H9 (cell line): ENCODE measurements at regions not wholly inside any gene's neighbourhood (a gene's known extent, or its start where the extent isn't known, plus 50 kb on each side); places are given as distances from the start of the nearest gene placed in this dataset.

Experiments used
- DNase-seq: peaks from one replicate; pipeline ENCODE4 v3.0.0-alpha.2; 2017
- H2AFZ ChIP-seq: one replicate; pipeline ENCODE4 v1.6.1; 2013; ENCODE audit warnings: mild to moderate bottlenecking, low read length, control low read depth, moderate library complexity
- H2AK5ac ChIP-seq: 2 replicates; pipeline ENCODE4 v1.6.1; 2013; ENCODE audit warnings: low read length, control low read depth, mixed read lengths; ENCODE audit not compliant: insufficient read length
- H2BK120ac ChIP-seq: one replicate; pipeline ENCODE4 v1.6.1; 2013; ENCODE audit warnings: low read depth, mild to moderate bottlenecking, low read length, control low read depth, inconsistent platforms; ENCODE audit not compliant: poor library complexity, severe bottlenecking
- H2BK12ac ChIP-seq: 2 replicates; pipeline ENCODE4 v1.6.1; 2013; ENCODE audit warnings: low read length, control low read depth, mixed read lengths, low read depth; ENCODE audit not compliant: insufficient read length
- H2BK15ac ChIP-seq: 2 replicates; pipeline ENCODE4 v1.6.1; 2013; ENCODE audit warnings: low read depth, low read length, control low read depth
- H2BK20ac ChIP-seq: one replicate; pipeline ENCODE4 v1.6.1; 2013; ENCODE audit warnings: low read depth, mild to moderate bottlenecking, low read length, control low read depth, inconsistent platforms; ENCODE audit not compliant: poor library complexity, severe bottlenecking
- H2BK5ac ChIP-seq: 2 replicates; pipeline ENCODE4 v1.6.1; 2013; ENCODE audit warnings: low read length, control low read depth, mixed read lengths; ENCODE audit not compliant: insufficient read length
- H3K14ac ChIP-seq: 2 replicates; pipeline ENCODE4 v1.6.1; 2013; ENCODE audit warnings: low read length, control low read depth; ENCODE audit not compliant: insufficient read depth
- H3K18ac ChIP-seq: 2 replicates; pipeline ENCODE4 v1.6.1; 2013; ENCODE audit warnings: low read depth, mild to moderate bottlenecking, mixed read lengths, low read length, control low read depth; ENCODE audit not compliant: insufficient read length
- H3K23ac ChIP-seq: 2 replicates; pipeline ENCODE4 v1.6.1; 2013; ENCODE audit warnings: low read length, control low read depth, mixed read lengths, low read depth; ENCODE audit not compliant: insufficient read length
- H3K23me2 ChIP-seq: 2 replicates; pipeline ENCODE4 v1.6.1; 2013; ENCODE audit warnings: low read depth, mild to moderate bottlenecking, mixed read lengths, low read length, control low read depth; ENCODE audit not compliant: insufficient read length, poor library complexity, severe bottlenecking
- H3K27ac ChIP-seq: 2 replicates; pipeline ENCODE4 v1.5.1; 2013; ENCODE audit warnings: low read length, control low read depth, mixed read lengths, low read depth; ENCODE audit not compliant: insufficient read length
- H3K27me3 ChIP-seq: 2 replicates; pipeline ENCODE4 v1.6.1; 2013; ENCODE audit warnings: low read length, control low read depth, inconsistent platforms; ENCODE audit not compliant: insufficient read depth
- H3K4ac ChIP-seq: 2 replicates; pipeline ENCODE4 v1.6.1; 2013; ENCODE audit warnings: low read depth, mild to moderate bottlenecking, control low read depth, inconsistent platforms, low read length, moderate library complexity
- H3K4me1 ChIP-seq: 2 replicates; pipeline ENCODE4 v1.6.1; 2013; ENCODE audit warnings: low read length, control low read depth, inconsistent platforms; ENCODE audit not compliant: insufficient read depth
- H3K4me2 ChIP-seq: 2 replicates; pipeline ENCODE4 v1.6.1; 2013; ENCODE audit warnings: low read length, control low read depth, mixed read lengths; ENCODE audit not compliant: insufficient read length, insufficient read depth
- H3K56ac ChIP-seq: 2 replicates; pipeline ENCODE4 v1.6.1; 2013; ENCODE audit warnings: low read depth, mild to moderate bottlenecking, mixed read lengths, low read length, control low read depth; ENCODE audit not compliant: insufficient read length
- H3K79me1 ChIP-seq: 2 replicates; pipeline ENCODE4 v1.6.1; 2013; ENCODE audit warnings: low read depth, mild to moderate bottlenecking, moderate library complexity, low read length, control low read depth, inconsistent platforms; ENCODE audit not compliant: insufficient read depth, poor library complexity, severe bottlenecking
- H3K79me2 ChIP-seq: 2 replicates; pipeline ENCODE4 v1.6.1; 2013; ENCODE audit warnings: low read length, control low read depth, inconsistent platforms; ENCODE audit not compliant: insufficient read depth
- H3K9ac ChIP-seq: 2 replicates; pipeline ENCODE4 v1.6.1; 2013; ENCODE audit warnings: low read length, control low read depth, mixed read lengths; ENCODE audit not compliant: insufficient read length; ENCODE audit errors: extremely low read depth
- H3K9me3 ChIP-seq: one replicate; pipeline ENCODE4 v1.6.1; 2013; ENCODE audit warnings: low read depth, low read length, inconsistent platforms; ENCODE audit not compliant: control insufficient read depth
- H3T11ph ChIP-seq: one replicate; pipeline ENCODE4 v1.6.1; 2013; ENCODE audit warnings: mild to moderate bottlenecking, low read length, control low read depth, inconsistent platforms
- H4K20me1 ChIP-seq: one replicate; pipeline ENCODE4 v1.6.1; 2013; ENCODE audit not compliant: control insufficient read depth, insufficient read length, insufficient read depth
- H4K5ac ChIP-seq: 2 replicates; pipeline ENCODE4 v1.6.1; 2013; ENCODE audit warnings: low read depth, mild to moderate bottlenecking, mixed read lengths, low read length, control low read depth; ENCODE audit not compliant: insufficient read length
- H4K8ac ChIP-seq: replicated peaks from 2 replicates; pipeline ENCODE4 v1.6.1; 2013; ENCODE audit warnings: low read length, control low read depth, mixed read lengths, low read depth; ENCODE audit not compliant: insufficient read length
- H4K91ac ChIP-seq: 2 replicates; pipeline ENCODE4 v1.6.1; 2013; ENCODE audit warnings: low read depth, mild to moderate bottlenecking, moderate library complexity, mixed read lengths, low read length, control low read depth; ENCODE audit not compliant: insufficient read length
- H3K27ac Mint-ChIP-seq, 3 experiments: 2 replicates in 2 of 3; 3 replicates in 1 of 3; pipeline ENCODE4 v1.8.0; 2020 to 2021; ENCODE audit warnings: mixed read lengths in 3 of 3, mild to moderate bottlenecking in 1 of 3, moderate library complexity in 1 of 3
- H3K27me3 Mint-ChIP-seq: 2 replicates; pipeline ENCODE4 v1.8.0; 2021; ENCODE audit warnings: low read depth, mild to moderate bottlenecking, moderate library complexity, mixed read lengths
- H3K36me3 Mint-ChIP-seq, 3 experiments: 2 replicates in 2 of 3; 3 replicates in 1 of 3; pipeline ENCODE4 v1.8.0; 2020 to 2021; ENCODE audit warnings: low read depth in 3 of 3, mixed read lengths in 3 of 3; ENCODE audit not compliant: insufficient read depth in 1 of 3
- H3K4me1 Mint-ChIP-seq, 2 experiments: 2 replicates each; pipeline ENCODE4 v1.8.0; 2020; ENCODE audit warnings: mixed read lengths in 2 of 2
- H3K4me3 Mint-ChIP-seq, 2 experiments: 2 replicates in 1 of 2; 3 replicates in 1 of 2; pipeline ENCODE4 v1.8.0; 2020 to 2021; ENCODE audit warnings: mild to moderate bottlenecking in 2 of 2, mixed read lengths in 2 of 2, moderate library complexity in 1 of 2
- H3K9me3 Mint-ChIP-seq, 2 experiments: 2 replicates in 1 of 2; 3 replicates in 1 of 2; pipeline ENCODE4 v1.8.0; 2020; ENCODE audit warnings: mild to moderate bottlenecking in 2 of 2, mixed read lengths in 2 of 2, moderate library complexity in 1 of 2
- WGBS: extraction: QIAGEN DNeasy Blood & Tissue Kit; methylation state at CpG from one replicate; pipeline ENCODE4 v1.1.7; 2013; ENCODE audit warnings: missing lambda C conversion rate, low lambda C conversion rate, mixed read lengths; ENCODE audit not compliant: insufficient read length; ENCODE audit errors: extremely low coverage; 5-methylcytosine and 5-hydroxymethylcytosine counted together
- TF ChIP-seq, protein P1 (sequence below): fragments of 200-600 bp; sonication (generic); conservative IDR thresholded peaks from 3 replicates; pipeline ENCODE4 v1.8.0; 2021; ENCODE audit warnings: antibody characterized with exemption, mild to moderate bottlenecking

GRCh38 chr17:27379888-27380533 lies 76.2 kb upstream of the KSR1 start:
- no peaks in the 10 kb centered on the region for H3K9me3 ChIP-seq
- H3K23ac ChIP-seq: no peak overlapping the region
- peaks cover 7% of the 10 kb centered on the region for H3K27me3 Mint-ChIP-seq
- H3K4ac ChIP-seq: no peak overlapping the region
- no peak overlapping the region for H2AK5ac ChIP-seq
- no peak overlapping the region for H3K4me3 Mint-ChIP-seq
- H3K27ac Mint-ChIP-seq: no peak overlapping the region
- no peak overlapping the region for H3K9ac ChIP-seq
- no peak overlapping the region for H3K14ac ChIP-seq
- no peaks in the 10 kb centered on the region for H3K79me1 ChIP-seq
- H4K8ac ChIP-seq: no peak overlapping the region
- no peak overlapping the region for H2BK20ac ChIP-seq
- H3K79me2 ChIP-seq: no peaks in the 10 kb centered on the region
- H2BK15ac ChIP-seq: no peak overlapping the region
- H2BK120ac ChIP-seq: no peak overlapping the region
- no peaks in the 10 kb centered on the region for H4K20me1 ChIP-seq
- H3K4me1 Mint-ChIP-seq: peaks cover 7 to 9% of the 10 kb centered on the region in 2 experiments
- H3T11ph ChIP-seq: no peak overlapping the region
- H3K4me1 ChIP-seq: no peaks in the 10 kb centered on the region
- peaks cover 7 to 11% of the 10 kb centered on the region in 2 experiments; a peak in 4 of 5 replicates for H3K9me3 Mint-ChIP-seq
- peaks cover 0 to 2% (median 0%) of the 10 kb centered on the region in 3 experiments; a peak in 3 of 7 replicates for H3K36me3 Mint-ChIP-seq
- H3K23me2 ChIP-seq: no peaks in the 10 kb centered on the region
- H4K91ac ChIP-seq: no peak overlapping the region
- no peak overlapping the region for H3K4me2 ChIP-seq
- H4K5ac ChIP-seq: no peak overlapping the region
- no peak overlapping the region for H3K18ac ChIP-seq
- no peak overlapping the region for H2BK12ac ChIP-seq
- H3K27me3 ChIP-seq: no peaks in the 10 kb centered on the region
- no peak overlapping the region for H2AFZ ChIP-seq
- no peak for DNase-seq
- no peak overlapping the region for H3K56ac ChIP-seq
- H3K27ac ChIP-seq: no peak overlapping the region
- no CpG with 5 or more reads among the region's 21 CpGs for WGBS
- TF ChIP-seq, protein P1, sequence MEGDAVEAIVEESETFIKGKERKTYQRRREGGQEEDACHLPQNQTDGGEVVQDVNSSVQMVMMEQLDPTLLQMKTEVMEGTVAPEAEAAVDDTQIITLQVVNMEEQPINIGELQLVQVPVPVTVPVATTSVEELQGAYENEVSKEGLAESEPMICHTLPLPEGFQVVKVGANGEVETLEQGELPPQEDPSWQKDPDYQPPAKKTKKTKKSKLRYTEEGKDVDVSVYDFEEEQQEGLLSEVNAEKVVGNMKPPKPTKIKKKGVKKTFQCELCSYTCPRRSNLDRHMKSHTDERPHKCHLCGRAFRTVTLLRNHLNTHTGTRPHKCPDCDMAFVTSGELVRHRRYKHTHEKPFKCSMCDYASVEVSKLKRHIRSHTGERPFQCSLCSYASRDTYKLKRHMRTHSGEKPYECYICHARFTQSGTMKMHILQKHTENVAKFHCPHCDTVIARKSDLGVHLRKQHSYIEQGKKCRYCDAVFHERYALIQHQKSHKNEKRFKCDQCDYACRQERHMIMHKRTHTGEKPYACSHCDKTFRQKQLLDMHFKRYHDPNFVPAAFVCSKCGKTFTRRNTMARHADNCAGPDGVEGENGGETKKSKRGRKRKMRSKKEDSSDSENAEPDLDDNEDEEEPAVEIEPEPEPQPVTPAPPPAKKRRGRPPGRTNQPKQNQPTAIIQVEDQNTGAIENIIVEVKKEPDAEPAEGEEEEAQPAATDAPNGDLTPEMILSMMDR: no peak
- no peak overlapping the region for H2BK5ac ChIP-seq
